BE2C (cell line): ENCODE measurements at regions not wholly inside any gene's neighbourhood (a gene's known extent, or its start where the extent isn't known, plus 50 kb on each side); places are given as distances from the start of the nearest gene placed in this dataset.

Source experiments
- DNase-seq: peaks from one replicate; pipeline ENCODE4 v3.0.0-alpha.2; 2020
- H3K27me3 ChIP-seq: fragments of 250-450 bp; sonication (Bioruptor Pico); 2 replicates; pipeline ENCODE4 v1.5.1; 2020; ENCODE audit warnings: mild to moderate bottlenecking
- H3K36me3 ChIP-seq: fragments of 250-450 bp; sonication (Bioruptor Pico); 2 replicates; pipeline ENCODE4 v1.5.1; 2020; ENCODE audit warnings: mild to moderate bottlenecking
- H3K4me1 ChIP-seq: fragments of 250-450 bp; sonication (Bioruptor Pico); 2 replicates; pipeline ENCODE4 v1.5.1; 2020
- H3K4me3 ChIP-seq: 2 replicates; pipeline ENCODE4 v1.5.1; 2011; ENCODE audit warnings: low read depth, low read length
- H3K9me3 ChIP-seq: fragments of 250-450 bp; sonication (Bioruptor Pico); 2 replicates; pipeline ENCODE4 v1.5.1; 2020
- TF ChIP-seq, protein P1 (sequence below): IDR thresholded peaks from 2 replicates; pipeline ENCODE4 v1.5.1; 2012; ENCODE audit warnings: mild to moderate bottlenecking, low read depth, low read length

DNA sequence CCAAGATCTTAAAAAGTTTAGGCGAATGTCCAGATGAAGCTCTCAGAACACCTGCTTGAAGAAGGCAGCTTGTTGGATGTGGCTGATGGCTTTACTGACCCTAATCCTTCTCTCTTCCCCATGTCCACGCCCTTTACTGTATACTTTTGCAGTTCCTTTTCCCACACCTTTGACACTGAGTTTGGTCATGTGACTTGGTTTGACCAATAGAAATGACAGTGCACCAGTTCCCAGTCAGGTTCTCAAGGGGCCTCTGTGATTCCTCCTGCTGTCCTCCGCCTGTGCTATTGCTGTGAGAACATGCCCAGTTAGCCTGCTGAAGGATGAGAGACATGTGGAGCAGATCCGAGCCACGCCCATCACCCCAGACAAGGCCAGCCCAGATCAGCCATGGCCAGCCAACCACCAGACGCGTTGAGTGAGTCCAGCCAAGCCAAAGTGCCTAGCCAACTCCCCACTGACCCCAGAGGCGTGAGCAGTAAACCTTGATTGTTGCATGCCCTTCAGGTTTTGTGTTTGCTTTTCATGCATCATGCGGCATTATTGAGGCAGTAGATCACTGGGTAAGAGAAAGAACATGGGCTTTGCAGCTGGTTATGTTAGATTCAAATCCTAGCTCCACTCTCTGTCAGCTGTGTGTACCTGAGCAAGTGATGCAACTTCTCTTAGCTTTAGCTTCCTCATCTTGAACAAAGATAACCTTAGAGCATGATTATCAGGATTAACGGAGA is 258.0 kb upstream of the SIX2 start:
- H3K9me3 ChIP-seq = no peaks in the 10 kb centered on the region
- no peak overlapping the region for H3K4me3 ChIP-seq
- TF ChIP-seq, protein P1, sequence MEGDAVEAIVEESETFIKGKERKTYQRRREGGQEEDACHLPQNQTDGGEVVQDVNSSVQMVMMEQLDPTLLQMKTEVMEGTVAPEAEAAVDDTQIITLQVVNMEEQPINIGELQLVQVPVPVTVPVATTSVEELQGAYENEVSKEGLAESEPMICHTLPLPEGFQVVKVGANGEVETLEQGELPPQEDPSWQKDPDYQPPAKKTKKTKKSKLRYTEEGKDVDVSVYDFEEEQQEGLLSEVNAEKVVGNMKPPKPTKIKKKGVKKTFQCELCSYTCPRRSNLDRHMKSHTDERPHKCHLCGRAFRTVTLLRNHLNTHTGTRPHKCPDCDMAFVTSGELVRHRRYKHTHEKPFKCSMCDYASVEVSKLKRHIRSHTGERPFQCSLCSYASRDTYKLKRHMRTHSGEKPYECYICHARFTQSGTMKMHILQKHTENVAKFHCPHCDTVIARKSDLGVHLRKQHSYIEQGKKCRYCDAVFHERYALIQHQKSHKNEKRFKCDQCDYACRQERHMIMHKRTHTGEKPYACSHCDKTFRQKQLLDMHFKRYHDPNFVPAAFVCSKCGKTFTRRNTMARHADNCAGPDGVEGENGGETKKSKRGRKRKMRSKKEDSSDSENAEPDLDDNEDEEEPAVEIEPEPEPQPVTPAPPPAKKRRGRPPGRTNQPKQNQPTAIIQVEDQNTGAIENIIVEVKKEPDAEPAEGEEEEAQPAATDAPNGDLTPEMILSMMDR = no peak
- H3K4me1 ChIP-seq = peaks cover 10% of the 10 kb centered on the region
- no peaks in the 10 kb centered on the region for H3K36me3 ChIP-seq
- no peak for DNase-seq
- no peaks in the 10 kb centered on the region for H3K27me3 ChIP-seq

DNA sequence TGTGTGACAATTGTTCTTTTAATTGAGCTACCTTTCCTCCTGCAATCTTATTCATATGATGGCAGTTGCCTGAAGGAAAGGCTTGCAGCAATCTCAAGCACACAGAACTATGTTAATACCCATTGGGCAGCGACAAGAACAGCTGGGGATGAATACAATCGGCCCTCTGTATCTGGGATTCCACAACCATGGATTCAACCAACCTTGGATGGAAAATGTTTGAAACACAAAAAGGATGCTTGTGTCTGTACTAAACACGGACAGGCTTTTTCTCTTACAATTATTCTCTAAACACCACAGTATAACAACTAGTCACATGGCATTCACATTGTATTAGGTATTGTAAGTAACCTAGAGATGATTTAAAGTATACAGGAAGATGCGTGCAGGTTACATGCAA is 256.1 kb upstream of the SIX2 start:
- Histone ChIP-seq H3K9me3 (no peaks in the 10 kb centered on the region), H3K4me3 (no peak overlapping the region), H3K27me3 (no peaks in the 10 kb centered on the region), H3K36me3 (no peaks in the 10 kb centered on the region), H3K4me1 (peaks cover 10% of the 10 kb centered on the region)
- TF ChIP-seq, protein P1 = no peak
- DNase-seq = no peak

DNA sequence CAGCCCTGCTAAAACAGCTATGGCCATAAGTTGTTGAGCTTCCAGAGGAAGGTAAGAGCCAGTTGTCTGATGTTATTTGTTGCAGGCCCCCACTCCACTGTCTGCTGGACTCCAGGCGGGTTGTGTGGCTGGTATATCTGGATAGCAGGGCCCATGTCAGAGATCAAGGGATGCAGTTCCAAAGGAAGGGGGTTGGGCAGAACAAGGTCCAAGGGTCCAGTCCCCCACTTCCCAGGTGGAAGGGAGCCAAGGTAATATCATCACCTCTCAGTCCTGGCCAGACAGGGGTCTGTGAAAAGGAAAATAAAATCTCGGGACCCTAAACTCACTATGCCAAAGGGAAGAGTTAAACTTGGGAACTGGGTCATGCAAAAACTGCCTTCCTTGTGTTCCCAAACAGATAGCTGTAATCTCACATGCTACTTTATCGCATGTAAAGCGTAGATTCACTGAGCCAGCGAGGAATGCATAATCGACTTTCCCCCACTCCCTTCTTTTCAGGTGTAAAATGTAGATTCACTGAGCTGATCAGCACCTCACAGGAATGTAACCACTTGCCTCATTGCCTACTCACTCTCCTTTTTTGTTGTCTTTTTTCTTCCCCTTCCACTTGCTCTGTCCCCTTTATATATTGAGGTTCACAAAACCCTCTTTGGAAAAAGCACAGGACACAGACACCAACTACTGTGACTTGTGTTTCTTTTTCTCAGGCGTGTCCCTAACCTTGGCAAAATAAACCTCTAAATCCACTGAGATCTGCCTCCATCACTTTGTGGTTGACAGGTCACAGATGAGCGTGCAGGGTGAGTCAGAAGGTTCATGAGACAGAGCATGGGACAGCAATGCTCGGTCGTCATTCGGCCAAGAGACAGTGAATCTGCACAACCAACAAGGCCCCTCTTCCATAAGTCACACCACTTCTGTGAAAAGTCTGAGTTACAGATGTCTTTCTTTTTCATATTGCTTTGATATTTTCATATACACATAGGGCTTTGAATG is 255.3 kb upstream of the SIX2 start:
- Histone ChIP-seq H3K27me3 (no peaks in the 10 kb centered on the region), H3K36me3 (no peaks in the 10 kb centered on the region), H3K9me3 (no peaks in the 10 kb centered on the region), H3K4me3 (no peak overlapping the region), H3K4me1 (peaks cover 10% of the 10 kb centered on the region)
- TF ChIP-seq, protein P1 = no peak
- no peak for DNase-seq

DNA sequence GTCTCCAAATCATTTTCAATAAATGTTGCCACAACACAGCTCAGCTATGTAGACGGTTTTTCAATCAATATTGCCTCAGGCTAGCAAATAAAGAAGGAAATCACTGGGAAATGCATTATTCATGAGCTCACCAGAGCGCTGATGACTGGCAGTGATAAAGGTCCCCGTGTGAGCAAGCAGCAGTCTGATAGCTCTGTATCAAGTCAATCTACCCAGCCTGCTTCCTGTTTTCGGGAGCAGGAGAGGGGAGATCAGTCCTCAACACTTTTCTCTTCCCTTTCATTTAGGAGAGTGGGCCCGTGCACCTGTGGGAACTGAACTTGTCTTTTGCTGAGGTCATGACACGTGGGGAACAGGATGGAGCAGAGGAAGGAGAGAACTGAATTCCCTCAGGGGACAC is 253.9 kb upstream of the SIX2 start:
- H3K4me3 ChIP-seq = 0 out of 2 replicates have a peak overlapping the region, but pooled peaks have one; percentile 9
- no peaks in the 10 kb centered on the region for H3K27me3 ChIP-seq

DNA sequence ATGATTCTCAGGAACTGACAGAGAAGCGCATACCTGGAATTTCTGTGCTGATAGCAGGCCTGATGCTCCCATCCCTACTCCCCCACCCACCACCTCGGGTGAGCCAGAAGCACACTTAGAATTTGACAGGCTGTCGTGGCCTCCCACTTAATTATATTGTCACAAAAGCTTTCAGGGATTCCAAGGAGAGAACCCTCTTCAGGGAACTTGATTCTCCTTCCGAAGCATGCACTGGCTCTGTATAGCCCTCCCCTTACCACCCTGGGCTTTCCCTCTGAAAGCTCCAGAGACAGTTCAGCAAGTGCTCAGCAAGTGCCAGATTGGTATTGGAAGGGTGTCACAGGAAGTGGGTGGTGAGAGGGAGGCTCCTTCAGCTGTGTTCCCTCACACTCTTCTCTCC is 252.5 kb upstream of the SIX2 start:
- Histone ChIP-seq H3K4me1 (peaks cover 10% of the 10 kb centered on the region), H3K4me3 (no peak overlapping the region)
- TF ChIP-seq, protein P1 = no peak

More for the DNA sequence above, 253.9 kb upstream of the SIX2 start:
- Histone ChIP-seq H3K9me3 (no peaks in the 10 kb centered on the region), H3K4me1 (peaks cover 10% of the 10 kb centered on the region), H3K36me3 (no peaks in the 10 kb centered on the region)
- DNase-seq = peak; percentile 48
- TF ChIP-seq, protein P1 = no peak

More for the DNA sequence above, 252.5 kb upstream of the SIX2 start:
- Histone ChIP-seq H3K36me3 (no peaks in the 10 kb centered on the region), H3K27me3 (no peaks in the 10 kb centered on the region), H3K9me3 (no peaks in the 10 kb centered on the region)
- no peak for DNase-seq
